BE2C (cell line): ENCODE measurements at regions not wholly inside any gene's neighbourhood (a gene's known extent, or its start where the extent isn't known, plus 50 kb on each side); places are given as distances from the start of the nearest gene placed in this dataset.

Experiments used
- DNase-seq: peaks from one replicate; pipeline ENCODE4 v3.0.0-alpha.2; 2020
- H3K27me3 ChIP-seq: fragments of 250-450 bp; sonication (Bioruptor Pico); 2 replicates; pipeline ENCODE4 v1.5.1; 2020; ENCODE audit warnings: mild to moderate bottlenecking
- H3K36me3 ChIP-seq: fragments of 250-450 bp; sonication (Bioruptor Pico); 2 replicates; pipeline ENCODE4 v1.5.1; 2020; ENCODE audit warnings: mild to moderate bottlenecking
- H3K4me1 ChIP-seq: fragments of 250-450 bp; sonication (Bioruptor Pico); 2 replicates; pipeline ENCODE4 v1.5.1; 2020
- H3K4me3 ChIP-seq: 2 replicates; pipeline ENCODE4 v1.5.1; 2011; ENCODE audit warnings: low read depth, low read length
- H3K9me3 ChIP-seq: fragments of 250-450 bp; sonication (Bioruptor Pico); 2 replicates; pipeline ENCODE4 v1.5.1; 2020
- CTCF ChIP-seq: IDR thresholded peaks from 2 replicates; pipeline ENCODE4 v1.5.1; 2012; ENCODE audit warnings: mild to moderate bottlenecking, low read depth, low read length

- no peaks in the 10 kb centered on the region for H3K9me3 ChIP-seq
- H3K4me3 ChIP-seq = no peak overlapping the region
- H3K27me3 ChIP-seq = no peaks in the 10 kb centered on the region
- TF ChIP-seq CTCF = no peak
- no peaks in the 10 kb centered on the region; the same call in 1 of the 2 replicates for H3K4me1 ChIP-seq
- no peaks in the 10 kb centered on the region for H3K36me3 ChIP-seq
- DNase-seq = no peak
Measured at GRCh38 chr4:151600432-151600831, 160.4 kb downstream of the GATB start.

GRCh38 chr4:151603377-151603776, 157.4 kb downstream of the GATB start:
- Histone ChIP-seq H3K4me1 (peaks cover 6% of the 10 kb centered on the region; the same call in 1 of the 2 replicates), H3K4me3 (no peak overlapping the region), H3K9me3 (no peaks in the 10 kb centered on the region), H3K27me3 (no peaks in the 10 kb centered on the region), H3K36me3 (no peaks in the 10 kb centered on the region)
- TF ChIP-seq CTCF = no peak
- no peak for DNase-seq

GRCh38 chr4:151604238-151604637, 156.6 kb downstream of the GATB start:
- H3K4me3 ChIP-seq = no peak overlapping the region
- H3K27me3 ChIP-seq = no peaks in the 10 kb centered on the region
- no peaks in the 10 kb centered on the region for H3K36me3 ChIP-seq
- TF ChIP-seq CTCF = peak; percentile 67
- H3K4me1 ChIP-seq = peaks cover 6% of the 10 kb centered on the region; the same call in 1 of the 2 replicates
- DNase-seq = peak; percentile 36
- no peaks in the 10 kb centered on the region for H3K9me3 ChIP-seq

GRCh38 chr4:151605215-151605614, 155.6 kb downstream of the GATB start:
- Histone ChIP-seq H3K4me1 (peaks cover 6% of the 10 kb centered on the region; the same call in 1 of the 2 replicates), H3K4me3 (no peak overlapping the region), H3K36me3 (no peaks in the 10 kb centered on the region), H3K9me3 (no peaks in the 10 kb centered on the region), H3K27me3 (no peaks in the 10 kb centered on the region)
- no peak for TF ChIP-seq CTCF
- no peak for DNase-seq

GRCh38 chr4:151606061-151606460, 154.7 kb downstream of the GATB start:
- no peak for TF ChIP-seq CTCF
- no peaks in the 10 kb centered on the region for H3K36me3 ChIP-seq
- DNase-seq = no peak
- peaks cover 6% of the 10 kb centered on the region; the same call in 1 of the 2 replicates for H3K4me1 ChIP-seq
- no peak overlapping the region for H3K4me3 ChIP-seq
- no peaks in the 10 kb centered on the region for H3K9me3 ChIP-seq
- no peaks in the 10 kb centered on the region for H3K27me3 ChIP-seq

GRCh38 chr4:151610229-151610628, 150.6 kb downstream of the GATB start:
- Histone ChIP-seq H3K4me1 (peaks cover 6% of the 10 kb centered on the region; the same call in 1 of the 2 replicates), H3K27me3 (no peaks in the 10 kb centered on the region), H3K36me3 (no peaks in the 10 kb centered on the region), H3K4me3 (no peak overlapping the region), H3K9me3 (no peaks in the 10 kb centered on the region)
- TF ChIP-seq CTCF = no peak
- no peak for DNase-seq
